ENCODE measurements at regions not wholly inside any gene's neighbourhood (a gene's known extent, or its start where the extent isn't known, plus 50 kb on each side); places are given as distances from the start of the nearest gene placed in this dataset.

GRCh38 chr12:4137441-4137840 lies 136.1 kb upstream of the CCND2 start:
- intact Hi-C loops (cut with micrococcal nuclease): no loop called here

- intact Hi-C loops (cut with micrococcal nuclease): no loop called here
Observed at GRCh38 chr12:4137015-4137414, 136.5 kb upstream of the CCND2 start.

- intact Hi-C loops (cut with micrococcal nuclease): no loop called here
Observed at GRCh38 chr12:4135919-4136605, 137.5 kb upstream of the CCND2 start.

GRCh38 chr12:4134448-4135263 lies 138.9 kb upstream of the CCND2 start:
- intact Hi-C loops (cut with micrococcal nuclease): no loop called here

GRCh38 chr12:4133636-4134447 lies 139.7 kb upstream of the CCND2 start:
- intact Hi-C loops (cut with micrococcal nuclease): no loop called here

GRCh38 chr12:4133029-4133428 lies 140.5 kb upstream of the CCND2 start:
- intact Hi-C loops (cut with micrococcal nuclease): no loop called here

- intact Hi-C loops (cut with micrococcal nuclease): no loop called here
Observed at GRCh38 chr12:4121506-4122020, 152.0 kb upstream of the CCND2 start.

GRCh38 chr12:4120316-4120917 lies 153.1 kb upstream of the CCND2 start:
- intact Hi-C loops (cut with micrococcal nuclease): no loop called here

GRCh38 chr12:4119157-4119761 lies 154.3 kb upstream of the CCND2 start:
- intact Hi-C loops (cut with micrococcal nuclease): loop anchor here (1.0 kb wide), 2 partner anchors 24 to 153 kb away; no protein-coding TSS in a partner anchor

- intact Hi-C loops (cut with micrococcal nuclease): loop anchor here (1.0 kb wide), 2 partner anchors 25 to 154 kb away; no protein-coding TSS in a partner anchor
Observed at GRCh38 chr12:4118601-4119156, 154.9 kb upstream of the CCND2 start.

- intact Hi-C loops (cut with micrococcal nuclease): no loop called here
Observed at GRCh38 chr12:4118017-4118510, 155.5 kb upstream of the CCND2 start.

GRCh38 chr12:4117386-4118016 lies 156.1 kb upstream of the CCND2 start:
- intact Hi-C loops (cut with micrococcal nuclease): no loop called here

GRCh38 chr12:4116251-4117111 lies 157.1 kb upstream of the CCND2 start:
- intact Hi-C loops (cut with micrococcal nuclease): no loop called here

GRCh38 chr12:4115570-4115969 lies 158.0 kb upstream of the CCND2 start:
- intact Hi-C loops (cut with micrococcal nuclease): no loop called here

- intact Hi-C loops (cut with micrococcal nuclease): no loop called here
Observed at GRCh38 chr12:4114986-4115385, 158.6 kb upstream of the CCND2 start.

GRCh38 chr12:4112734-4113325 lies 160.7 kb upstream of the CCND2 start:
- intact Hi-C loops (cut with micrococcal nuclease): no loop called here

GRCh38 chr12:4112290-4112689 lies 161.3 kb upstream of the CCND2 start:
- intact Hi-C loops (cut with micrococcal nuclease): no loop called here

- intact Hi-C loops (cut with micrococcal nuclease): no loop called here
Observed at GRCh38 chr12:4111010-4111409, 162.6 kb upstream of the CCND2 start.
